Uterus (tissue), 3 donors: ENCODE measurements at regions not wholly inside any gene's neighbourhood (a gene's known extent, or its start where the extent isn't known, plus 50 kb on each side); places are given as distances from the start of the nearest gene placed in this dataset.

Experiments
- DNase-seq, 2 donors: peaks; one replicate each; pipeline ENCODE4 v3.0.0-alpha.2; 2019 to 2020
- H3K27ac ChIP-seq, 2 donors: fragments of 200-600 bp; sonication (generic); 1 replicate in 1 of 2; 2 replicates in 1 of 2; pipeline ENCODE4 v1.5.1; 2016 to 2018
- H3K27me3 ChIP-seq, 2 donors: fragments of 200-600 bp; sonication (generic); one replicate each; pipeline ENCODE4 v1.5.1; 2018 to 2019; ENCODE audit warnings: control low read depth in 1 of 2
- H3K36me3 ChIP-seq, 2 donors: fragments of 200-600 bp; sonication (generic); one replicate each; pipeline ENCODE4 v1.5.1; 2019; ENCODE audit warnings: control low read depth in 1 of 2
- H3K4me1 ChIP-seq, 2 donors: fragments of 200-600 bp; sonication (generic); one replicate each; pipeline ENCODE4 v1.5.1; 2018 to 2019; ENCODE audit warnings: control low read depth in 1 of 2
- H3K4me3 ChIP-seq, 2 donors: fragments of 200-600 bp; sonication (generic); 1 replicate in 1 of 2; 2 replicates in 1 of 2; pipeline ENCODE4 v1.5.1; 2018 to 2019; ENCODE audit warnings: mild to moderate bottlenecking in 1 of 2
- H3K9me3 ChIP-seq, 2 donors: fragments of 200-600 bp; sonication (generic); one replicate each; pipeline ENCODE4 v1.5.1; 2019; ENCODE audit warnings: control low read depth in 1 of 2
- CTCF ChIP-seq, 4 experiments: fragments of 200-600 bp in 2 of 4; fragments of 450-650 bp in 2 of 4; sonication (generic) in 2 of 4; IDR thresholded peaks; one replicate each; pipeline ENCODE4 v1.5.1; 2016 to 2019; ENCODE audit warnings: antibody characterized with exemption in 4 of 4, mild to moderate bottlenecking in 2 of 4, moderate library complexity in 1 of 4
- POLR2A ChIP-seq, 2 donors: fragments of 450-650 bp; IDR thresholded peaks; one replicate each; pipeline ENCODE4 v1.6.1; 2016; ENCODE audit warnings: antibody characterized with exemption in 2 of 2, mild to moderate bottlenecking in 1 of 2, moderate library complexity in 1 of 2
- intact Hi-C: fragments of 100-400 bp; cut with DNase I; formaldehyde crosslinking; loops from one replicate; pipeline ENCODE4 v1.15.1; 2023; ENCODE audit warnings: low total_unique reads
- donor health status: DM: yes; HTN: yes; CAD: no.

GRCh38 chr1:5519366-5520135 lies 472.7 kb downstream of the NPHP4 start:
- no peak overlapping the region for H3K4me3 ChIP-seq
- no peak overlapping the region for H3K27ac ChIP-seq
- intact Hi-C loops: no loop called here
- TF ChIP-seq POLR2A (IDR thresholded peaks at IDR 0.05) (no peak), CTCF (IDR thresholded peaks at IDR 0.05) (no peak)
- H3K9me3 ChIP-seq: no peaks in the 10 kb centered on the region
- H3K27me3 ChIP-seq: no peaks in the 10 kb centered on the region
- DNase-seq: no peak
- H3K4me1 ChIP-seq: no peaks in the 10 kb centered on the region
- no peaks in the 10 kb centered on the region for H3K36me3 ChIP-seq

- no peaks in the 10 kb centered on the region for H3K9me3 ChIP-seq
- no peaks in the 10 kb centered on the region for H3K36me3 ChIP-seq
- H3K4me1 ChIP-seq: no peaks in the 10 kb centered on the region
- H3K27me3 ChIP-seq: no peaks in the 10 kb centered on the region
- H3K27ac ChIP-seq: no peak overlapping the region
- TF ChIP-seq POLR2A (IDR thresholded peaks at IDR 0.05): no peak
- TF ChIP-seq CTCF (IDR thresholded peaks at IDR 0.05): no peak
- H3K4me3 ChIP-seq: no peak overlapping the region
- intact Hi-C loops: no loop called here
- no peak for DNase-seq
Measured at GRCh38 chr1:5516756-5517155, 475.5 kb downstream of the NPHP4 start.

- intact Hi-C loops: no loop called here
- no peaks in the 10 kb centered on the region for H3K9me3 ChIP-seq
- H3K4me1 ChIP-seq: no peaks in the 10 kb centered on the region
- H3K4me3 ChIP-seq: no peak overlapping the region
- H3K36me3 ChIP-seq: no peaks in the 10 kb centered on the region
- no peak for TF ChIP-seq CTCF (IDR thresholded peaks at IDR 0.05)
- TF ChIP-seq POLR2A (IDR thresholded peaks at IDR 0.05): no peak
- H3K27ac ChIP-seq: no peak overlapping the region
- H3K27me3 ChIP-seq: no peaks in the 10 kb centered on the region
- DNase-seq: no peak
Measured at GRCh38 chr1:5515501-5515900, 476.7 kb downstream of the NPHP4 start.

- DNase-seq: peak in 1 of 2 donors; percentile 43
- no peak overlapping the region for H3K4me3 ChIP-seq
- no peak overlapping the region for H3K27ac ChIP-seq
- no peaks in the 10 kb centered on the region for H3K27me3 ChIP-seq
- no peaks in the 10 kb centered on the region for H3K36me3 ChIP-seq
- TF ChIP-seq POLR2A (IDR thresholded peaks at IDR 0.05) (no peak), CTCF (IDR thresholded peaks at IDR 0.05) (peak; percentile 78 to 97 (median 86))
- H3K9me3 ChIP-seq: no peaks in the 10 kb centered on the region
- H3K4me1 ChIP-seq: no peaks in the 10 kb centered on the region
- intact Hi-C loops: no loop called here
Measured at GRCh38 chr1:5514527-5515183, 477.6 kb downstream of the NPHP4 start.

GRCh38 chr1:5513846-5514526 lies 478.2 kb downstream of the NPHP4 start:
- no peak for TF ChIP-seq CTCF (IDR thresholded peaks at IDR 0.05)
- TF ChIP-seq POLR2A (IDR thresholded peaks at IDR 0.05): no peak
- no peak for DNase-seq
- Histone ChIP-seq H3K27me3 (no peaks in the 10 kb centered on the region), H3K36me3 (no peaks in the 10 kb centered on the region), H3K27ac (no peak overlapping the region), H3K9me3 (no peaks in the 10 kb centered on the region), H3K4me1 (no peaks in the 10 kb centered on the region), H3K4me3 (no peak overlapping the region)
- intact Hi-C loops: no loop called here
